ENCODE measurements at regions not wholly inside any gene's neighbourhood (a gene's known extent, or its start where the extent isn't known, plus 50 kb on each side); places are given as distances from the start of the nearest gene placed in this dataset.

DNA sequence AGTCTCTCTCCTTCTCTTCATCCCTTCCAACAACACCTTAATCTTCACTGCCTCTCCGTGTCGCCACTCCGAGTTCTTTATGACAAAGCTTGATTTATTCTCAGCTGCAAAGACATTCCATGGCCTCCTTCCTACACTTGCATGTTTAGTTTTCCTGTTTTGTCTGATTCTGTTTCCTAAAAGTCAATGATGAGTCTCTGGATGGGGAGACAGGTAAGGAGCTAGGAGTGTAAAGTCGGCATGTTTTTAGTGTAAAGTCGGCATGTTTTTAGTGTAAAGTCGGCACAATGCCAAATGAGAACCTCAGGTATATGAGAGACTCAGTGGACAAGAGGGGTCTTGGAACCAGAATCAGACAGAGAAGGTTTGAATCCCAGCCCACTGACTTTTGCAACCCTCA lies 362.3 kb upstream of the EEF2KMT start:
- Histone ChIP-seq H3K9me3 (ENCODE audit: control insufficient read depth, insufficient read depth, low read length) (peaks cover 28% of the 10 kb centered on the region), H2AK9ac (replicated peaks; ENCODE audit: low read depth, low read length, poor library complexity) (no peak overlapping the region), H3K23ac (ENCODE audit: low read depth, low read length) (no peak overlapping the region), H4K5ac (ENCODE audit: low read depth, low read length) (no peak overlapping the region), H2AFZ (replicated peaks; ENCODE audit: low read length, poor library complexity) (no peak overlapping the region), H2BK5ac (ENCODE audit: low read depth, low read length, poor library complexity, severe bottlenecking) (no peak overlapping the region), H2AK5ac (ENCODE audit: low read depth, low read length) (no peak overlapping the region), H3K79me1 (ENCODE audit: low read depth in 1 of 2, low read length in 2 of 2) (no peaks in the 10 kb centered on the region), H4K91ac (ENCODE audit: insufficient read depth, low read depth, low read length) (no peak overlapping the region), H3K27ac (ENCODE audit: insufficient read depth, low read length) (no peak overlapping the region), H3K4me3 (ENCODE audit: insufficient read depth, low read depth, low read length) (no peak overlapping the region), H3K18ac (ENCODE audit: low read depth, low read length) (no peak overlapping the region), H3K4me2 (ENCODE audit: low read depth, low read length) (no peak overlapping the region), H3K9ac (ENCODE audit: low read depth, low read length) (no peak overlapping the region), H2BK15ac (ENCODE audit: low read depth, low read length) (no peak overlapping the region), H4K8ac (ENCODE audit: low read depth in 2 of 2, low read length in 2 of 2) (no peak overlapping the region), H3K9me1 (ENCODE audit: insufficient read depth, low read length) (no peaks in the 10 kb centered on the region), H3K27me3 (ENCODE audit: control insufficient read depth, insufficient read depth, low read length) (no peaks in the 10 kb centered on the region), H3K4me1 (ENCODE audit: control insufficient read depth, insufficient read depth, low read length) (no peaks in the 10 kb centered on the region), H3K36me3 (ENCODE audit: control insufficient read depth, insufficient read depth, low read length) (no peaks in the 10 kb centered on the region), H4K20me1 (ENCODE audit: insufficient read depth, low read length) (no peaks in the 10 kb centered on the region), H3K56ac (ENCODE audit: extremely low read depth, insufficient read depth, low read length) (no peak overlapping the region), H3K4ac (ENCODE audit: low read depth, low read length) (no peak overlapping the region), H3K14ac (replicated peaks; ENCODE audit: low read depth, low read length) (no peak overlapping the region), H2BK20ac (ENCODE audit: low read depth, low read length) (no peak overlapping the region), H2BK120ac (ENCODE audit: low read depth, low read length) (no peak overlapping the region)
- WGBS, 2 experiments (ENCODE audit: extremely low coverage in 2 of 2, insufficient read length in 1 of 2), result 60% methylated on average over 1 of the region's 6 CpGs; no CpG with 5 or more reads in 1 of the 2 experiments
- intact Hi-C loops (cut with micrococcal nuclease), result no loop called here
- in situ Hi-C loops (cut with MboI; ENCODE audit: low sequenced_read_pairs), result no loop called here
- TF ChIP-seq MAFK (IDR thresholded peaks at IDR 0.05; ENCODE audit: low read depth, low read length) (no peak), FOS (IDR thresholded peaks at IDR 0.05; ENCODE audit: low read depth, low read length) (no peak), BHLHE40 (IDR thresholded peaks at IDR 0.05; ENCODE audit: low read depth, low read length) (no peak), MXI1 (IDR thresholded peaks at IDR 0.05; ENCODE audit: borderline replicate concordance, low read depth, low read length) (no peak), CHD1 (IDR thresholded peaks at IDR 0.05; ENCODE audit: low read depth, low read length) (no peak)
- TF ChIP-seq, protein P1, sequence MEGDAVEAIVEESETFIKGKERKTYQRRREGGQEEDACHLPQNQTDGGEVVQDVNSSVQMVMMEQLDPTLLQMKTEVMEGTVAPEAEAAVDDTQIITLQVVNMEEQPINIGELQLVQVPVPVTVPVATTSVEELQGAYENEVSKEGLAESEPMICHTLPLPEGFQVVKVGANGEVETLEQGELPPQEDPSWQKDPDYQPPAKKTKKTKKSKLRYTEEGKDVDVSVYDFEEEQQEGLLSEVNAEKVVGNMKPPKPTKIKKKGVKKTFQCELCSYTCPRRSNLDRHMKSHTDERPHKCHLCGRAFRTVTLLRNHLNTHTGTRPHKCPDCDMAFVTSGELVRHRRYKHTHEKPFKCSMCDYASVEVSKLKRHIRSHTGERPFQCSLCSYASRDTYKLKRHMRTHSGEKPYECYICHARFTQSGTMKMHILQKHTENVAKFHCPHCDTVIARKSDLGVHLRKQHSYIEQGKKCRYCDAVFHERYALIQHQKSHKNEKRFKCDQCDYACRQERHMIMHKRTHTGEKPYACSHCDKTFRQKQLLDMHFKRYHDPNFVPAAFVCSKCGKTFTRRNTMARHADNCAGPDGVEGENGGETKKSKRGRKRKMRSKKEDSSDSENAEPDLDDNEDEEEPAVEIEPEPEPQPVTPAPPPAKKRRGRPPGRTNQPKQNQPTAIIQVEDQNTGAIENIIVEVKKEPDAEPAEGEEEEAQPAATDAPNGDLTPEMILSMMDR (conservative IDR thresholded peaks at IDR 0.05; ENCODE audit: low read depth, low read length), result no peak
- TF ChIP-seq, protein P2, sequence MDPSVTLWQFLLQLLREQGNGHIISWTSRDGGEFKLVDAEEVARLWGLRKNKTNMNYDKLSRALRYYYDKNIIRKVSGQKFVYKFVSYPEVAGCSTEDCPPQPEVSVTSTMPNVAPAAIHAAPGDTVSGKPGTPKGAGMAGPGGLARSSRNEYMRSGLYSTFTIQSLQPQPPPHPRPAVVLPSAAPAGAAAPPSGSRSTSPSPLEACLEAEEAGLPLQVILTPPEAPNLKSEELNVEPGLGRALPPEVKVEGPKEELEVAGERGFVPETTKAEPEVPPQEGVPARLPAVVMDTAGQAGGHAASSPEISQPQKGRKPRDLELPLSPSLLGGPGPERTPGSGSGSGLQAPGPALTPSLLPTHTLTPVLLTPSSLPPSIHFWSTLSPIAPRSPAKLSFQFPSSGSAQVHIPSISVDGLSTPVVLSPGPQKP (IDR thresholded peaks at IDR 0.05; ENCODE audit: borderline replicate concordance, low read depth, low read length), result no peak
- TF ChIP-seq, protein P3, sequence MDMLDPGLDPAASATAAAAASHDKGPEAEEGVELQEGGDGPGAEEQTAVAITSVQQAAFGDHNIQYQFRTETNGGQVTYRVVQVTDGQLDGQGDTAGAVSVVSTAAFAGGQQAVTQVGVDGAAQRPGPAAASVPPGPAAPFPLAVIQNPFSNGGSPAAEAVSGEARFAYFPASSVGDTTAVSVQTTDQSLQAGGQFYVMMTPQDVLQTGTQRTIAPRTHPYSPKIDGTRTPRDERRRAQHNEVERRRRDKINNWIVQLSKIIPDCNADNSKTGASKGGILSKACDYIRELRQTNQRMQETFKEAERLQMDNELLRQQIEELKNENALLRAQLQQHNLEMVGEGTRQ (IDR thresholded peaks at IDR 0.05; ENCODE audit: low read depth, low read length), result no peak
- dilution Hi-C loops (cut with HindIII; ENCODE audit: low sequenced_read_pairs, unreplicated experiment), result no loop called here
- ChIA-PET POLR2A (ENCODE audit: unreplicated experiment) (no interaction called here), CTCF (no interaction called here)
- no peak for DNase-seq
- no peak for ATAC-seq (ENCODE audit: low read depth)
- BruUV-seq (replicated peaks), result no TSS peak
